H9 (cell line): ENCODE measurements at regions not wholly inside any gene's neighbourhood (a gene's known extent, or its start where the extent isn't known, plus 50 kb on each side); places are given as distances from the start of the nearest gene placed in this dataset.
A peak's percentile ranks its signal among the peaks of the same experiment; 100 is the strongest.

ENCODE experiments used
- DNase-seq: peaks from one replicate; pipeline ENCODE4 v3.0.0-alpha.2; 2017
- H2AFZ ChIP-seq: one replicate; pipeline ENCODE4 v1.6.1; 2013; ENCODE audit warnings: mild to moderate bottlenecking, low read length, control low read depth, moderate library complexity
- H2AK5ac ChIP-seq: 2 replicates; pipeline ENCODE4 v1.6.1; 2013; ENCODE audit warnings: low read length, control low read depth, mixed read lengths; ENCODE audit not compliant: insufficient read length
- H2BK120ac ChIP-seq: one replicate; pipeline ENCODE4 v1.6.1; 2013; ENCODE audit warnings: low read depth, mild to moderate bottlenecking, low read length, control low read depth, inconsistent platforms; ENCODE audit not compliant: poor library complexity, severe bottlenecking
- H2BK12ac ChIP-seq: 2 replicates; pipeline ENCODE4 v1.6.1; 2013; ENCODE audit warnings: low read length, control low read depth, mixed read lengths, low read depth; ENCODE audit not compliant: insufficient read length
- H2BK15ac ChIP-seq: 2 replicates; pipeline ENCODE4 v1.6.1; 2013; ENCODE audit warnings: low read depth, low read length, control low read depth
- H2BK20ac ChIP-seq: one replicate; pipeline ENCODE4 v1.6.1; 2013; ENCODE audit warnings: low read depth, mild to moderate bottlenecking, low read length, control low read depth, inconsistent platforms; ENCODE audit not compliant: poor library complexity, severe bottlenecking
- H2BK5ac ChIP-seq: 2 replicates; pipeline ENCODE4 v1.6.1; 2013; ENCODE audit warnings: low read length, control low read depth, mixed read lengths; ENCODE audit not compliant: insufficient read length
- H3K14ac ChIP-seq: 2 replicates; pipeline ENCODE4 v1.6.1; 2013; ENCODE audit warnings: low read length, control low read depth; ENCODE audit not compliant: insufficient read depth
- H3K18ac ChIP-seq: 2 replicates; pipeline ENCODE4 v1.6.1; 2013; ENCODE audit warnings: low read depth, mild to moderate bottlenecking, mixed read lengths, low read length, control low read depth; ENCODE audit not compliant: insufficient read length
- H3K23ac ChIP-seq: 2 replicates; pipeline ENCODE4 v1.6.1; 2013; ENCODE audit warnings: low read length, control low read depth, mixed read lengths, low read depth; ENCODE audit not compliant: insufficient read length
- H3K23me2 ChIP-seq: 2 replicates; pipeline ENCODE4 v1.6.1; 2013; ENCODE audit warnings: low read depth, mild to moderate bottlenecking, mixed read lengths, low read length, control low read depth; ENCODE audit not compliant: insufficient read length, poor library complexity, severe bottlenecking
- H3K27ac ChIP-seq: 2 replicates; pipeline ENCODE4 v1.5.1; 2013; ENCODE audit warnings: low read length, control low read depth, mixed read lengths, low read depth; ENCODE audit not compliant: insufficient read length
- H3K27me3 ChIP-seq: 2 replicates; pipeline ENCODE4 v1.6.1; 2013; ENCODE audit warnings: low read length, control low read depth, inconsistent platforms; ENCODE audit not compliant: insufficient read depth
- H3K4ac ChIP-seq: 2 replicates; pipeline ENCODE4 v1.6.1; 2013; ENCODE audit warnings: low read depth, mild to moderate bottlenecking, control low read depth, inconsistent platforms, low read length, moderate library complexity
- H3K4me1 ChIP-seq: 2 replicates; pipeline ENCODE4 v1.6.1; 2013; ENCODE audit warnings: low read length, control low read depth, inconsistent platforms; ENCODE audit not compliant: insufficient read depth
- H3K4me2 ChIP-seq: 2 replicates; pipeline ENCODE4 v1.6.1; 2013; ENCODE audit warnings: low read length, control low read depth, mixed read lengths; ENCODE audit not compliant: insufficient read length, insufficient read depth
- H3K56ac ChIP-seq: 2 replicates; pipeline ENCODE4 v1.6.1; 2013; ENCODE audit warnings: low read depth, mild to moderate bottlenecking, mixed read lengths, low read length, control low read depth; ENCODE audit not compliant: insufficient read length
- H3K79me1 ChIP-seq: 2 replicates; pipeline ENCODE4 v1.6.1; 2013; ENCODE audit warnings: low read depth, mild to moderate bottlenecking, moderate library complexity, low read length, control low read depth, inconsistent platforms; ENCODE audit not compliant: insufficient read depth, poor library complexity, severe bottlenecking
- H3K79me2 ChIP-seq: 2 replicates; pipeline ENCODE4 v1.6.1; 2013; ENCODE audit warnings: low read length, control low read depth, inconsistent platforms; ENCODE audit not compliant: insufficient read depth
- H3K9ac ChIP-seq: 2 replicates; pipeline ENCODE4 v1.6.1; 2013; ENCODE audit warnings: low read length, control low read depth, mixed read lengths; ENCODE audit not compliant: insufficient read length; ENCODE audit errors: extremely low read depth
- H3K9me3 ChIP-seq: one replicate; pipeline ENCODE4 v1.6.1; 2013; ENCODE audit warnings: low read depth, low read length, inconsistent platforms; ENCODE audit not compliant: control insufficient read depth
- H3T11ph ChIP-seq: one replicate; pipeline ENCODE4 v1.6.1; 2013; ENCODE audit warnings: mild to moderate bottlenecking, low read length, control low read depth, inconsistent platforms
- H4K20me1 ChIP-seq: one replicate; pipeline ENCODE4 v1.6.1; 2013; ENCODE audit not compliant: control insufficient read depth, insufficient read length, insufficient read depth
- H4K5ac ChIP-seq: 2 replicates; pipeline ENCODE4 v1.6.1; 2013; ENCODE audit warnings: low read depth, mild to moderate bottlenecking, mixed read lengths, low read length, control low read depth; ENCODE audit not compliant: insufficient read length
- H4K8ac ChIP-seq: replicated peaks from 2 replicates; pipeline ENCODE4 v1.6.1; 2013; ENCODE audit warnings: low read length, control low read depth, mixed read lengths, low read depth; ENCODE audit not compliant: insufficient read length
- H4K91ac ChIP-seq: 2 replicates; pipeline ENCODE4 v1.6.1; 2013; ENCODE audit warnings: low read depth, mild to moderate bottlenecking, moderate library complexity, mixed read lengths, low read length, control low read depth; ENCODE audit not compliant: insufficient read length
- H3K27ac Mint-ChIP-seq, 3 experiments: 2 replicates in 2 of 3; 3 replicates in 1 of 3; pipeline ENCODE4 v1.8.0; 2020 to 2021; ENCODE audit warnings: mixed read lengths in 3 of 3, mild to moderate bottlenecking in 1 of 3, moderate library complexity in 1 of 3
- H3K27me3 Mint-ChIP-seq: 2 replicates; pipeline ENCODE4 v1.8.0; 2021; ENCODE audit warnings: low read depth, mild to moderate bottlenecking, moderate library complexity, mixed read lengths
- H3K36me3 Mint-ChIP-seq, 3 experiments: 2 replicates in 2 of 3; 3 replicates in 1 of 3; pipeline ENCODE4 v1.8.0; 2020 to 2021; ENCODE audit warnings: low read depth in 3 of 3, mixed read lengths in 3 of 3; ENCODE audit not compliant: insufficient read depth in 1 of 3
- H3K4me1 Mint-ChIP-seq, 2 experiments: 2 replicates each; pipeline ENCODE4 v1.8.0; 2020; ENCODE audit warnings: mixed read lengths in 2 of 2
- H3K4me3 Mint-ChIP-seq, 2 experiments: 2 replicates in 1 of 2; 3 replicates in 1 of 2; pipeline ENCODE4 v1.8.0; 2020 to 2021; ENCODE audit warnings: mild to moderate bottlenecking in 2 of 2, mixed read lengths in 2 of 2, moderate library complexity in 1 of 2
- H3K9me3 Mint-ChIP-seq, 2 experiments: 2 replicates in 1 of 2; 3 replicates in 1 of 2; pipeline ENCODE4 v1.8.0; 2020; ENCODE audit warnings: mild to moderate bottlenecking in 2 of 2, mixed read lengths in 2 of 2, moderate library complexity in 1 of 2
- CTCF ChIP-seq: fragments of 200-600 bp; sonication (generic); conservative IDR thresholded peaks from 3 replicates; pipeline ENCODE4 v1.8.0; 2021; ENCODE audit warnings: antibody characterized with exemption, mild to moderate bottlenecking
- WGBS: extraction: QIAGEN DNeasy Blood & Tissue Kit; methylation state at CpG from one replicate; pipeline ENCODE4 v1.1.7; 2013; ENCODE audit warnings: missing lambda C conversion rate, low lambda C conversion rate, mixed read lengths; ENCODE audit not compliant: insufficient read length; ENCODE audit errors: extremely low coverage; 5-methylcytosine and 5-hydroxymethylcytosine counted together

GRCh38 chr5:119743927-119744326, 114.6 kb downstream of the FAM170A start:
- Mint-ChIP-seq H3K4me1 (peaks cover 0 to 2% of the 10 kb centered on the region in 2 experiments; a peak in 1 of 4 replicates), H3K36me3 (no peaks in the 10 kb centered on the region), H3K27me3 (no peaks in the 10 kb centered on the region), H3K9me3 (no peaks in the 10 kb centered on the region), H3K4me3 (no peak overlapping the region), H3K27ac (no peak overlapping the region)
- WGBS: no CpG with 5 or more reads among the region's 1 CpG
- Histone ChIP-seq H3K4ac (no peak overlapping the region), H3K27ac (no peak overlapping the region), H2AFZ (no peak overlapping the region), H2BK5ac (no peak overlapping the region), H3K56ac (no peak overlapping the region), H3K9me3 (no peaks in the 10 kb centered on the region), H4K91ac (no peak overlapping the region), H3K4me2 (no peak overlapping the region), H3K9ac (no peak overlapping the region), H2AK5ac (no peak overlapping the region), H3K14ac (no peak overlapping the region), H3K23ac (no peak overlapping the region), H2BK120ac (no peak overlapping the region), H2BK12ac (no peak overlapping the region), H3K18ac (no peak overlapping the region), H4K20me1 (no peaks in the 10 kb centered on the region), H3T11ph (no peak overlapping the region), H4K8ac (no peak overlapping the region), H3K27me3 (no peaks in the 10 kb centered on the region), H4K5ac (no peak overlapping the region), H3K23me2 (no peaks in the 10 kb centered on the region), H3K4me1 (no peaks in the 10 kb centered on the region), H2BK15ac (no peak overlapping the region), H3K79me2 (no peaks in the 10 kb centered on the region), H2BK20ac (no peak overlapping the region), H3K79me1 (no peaks in the 10 kb centered on the region)
- DNase-seq: peak; percentile 50
- TF ChIP-seq CTCF: peak; percentile 86
